WTC11 (cell line): ENCODE measurements at regions not wholly inside any gene's neighbourhood (a gene's known extent, or its start where the extent isn't known, plus 50 kb on each side); places are given as distances from the start of the nearest gene placed in this dataset.

Experiments
- ATAC-seq: fragments of 200-7000 bp; cut with Tn5 transposase; 2 replicates; pipeline ENCODE4 v1.10.0; 2021; ENCODE audit warnings: mild to moderate bottlenecking, moderate library complexity
- CTCF ChIA-PET: fragments of 300-600 bp; sonication (Branson Sonifier 250); formaldehyde crosslinking; loops from one replicate; lab custom pipeline; 2021; ENCODE audit warnings: antibody characterized with exemption; lab: Charles Lee
- POLR2A ChIA-PET: fragments of 350-600 bp; sonication (Branson Sonifier 250); formaldehyde crosslinking; loops from one replicate; lab custom pipeline; 2021; ENCODE audit warnings: antibody characterized with exemption; lab: Charles Lee
- DNase-seq: peaks from one replicate; pipeline ENCODE4 v3.0.0; 2021; ENCODE audit warnings: low spot score
- H3K27ac Mint-ChIP-seq: 2 replicates; pipeline ENCODE4 v1.8.0; 2021; ENCODE audit warnings: mixed read lengths
- H3K27me3 Mint-ChIP-seq: 2 replicates; pipeline ENCODE4 v1.8.0; 2021; ENCODE audit warnings: low read depth, mild to moderate bottlenecking, moderate library complexity, mixed read lengths
- H3K36me3 Mint-ChIP-seq: 2 replicates; pipeline ENCODE4 v1.8.0; 2021; ENCODE audit warnings: mixed read lengths
- H3K4me1 Mint-ChIP-seq: 2 replicates; pipeline ENCODE4 v1.8.0; 2022; ENCODE audit warnings: mixed read lengths
- H3K4me3 Mint-ChIP-seq: 2 replicates; pipeline ENCODE4 v1.8.0; 2021; ENCODE audit warnings: mild to moderate bottlenecking, moderate library complexity, mixed read lengths
- H3K9me3 Mint-ChIP-seq: 2 replicates; pipeline ENCODE4 v1.8.0; 2021; ENCODE audit warnings: mixed read lengths
- CBFB ChIP-seq: sonication (generic); formaldehyde crosslinking; IDR thresholded peaks from 2 replicates; pipeline ENCODE4 v1.8.1; 2022; ENCODE audit warnings: mild to moderate bottlenecking, low read depth, missing genetic modification reagents
- CREB1 ChIP-seq: sonication (generic); formaldehyde crosslinking; IDR thresholded peaks from 2 replicates; pipeline ENCODE4 v1.8.0; 2023; ENCODE audit warnings: mild to moderate bottlenecking, missing genetic modification reagents
- CTCF ChIP-seq: fragments of 200-600 bp; IDR thresholded peaks from 2 replicates; pipeline ENCODE4 v1.8.0; 2022; ENCODE audit warnings: antibody characterized with exemption
- E2F1 ChIP-seq: sonication (generic); formaldehyde crosslinking; IDR thresholded peaks from 2 replicates; pipeline ENCODE4 v1.8.0; 2022; ENCODE audit warnings: mild to moderate bottlenecking, missing genetic modification reagents
- EMX1 ChIP-seq: fragments of 250-450 bp; sonication (Bioruptor Pico); IDR thresholded peaks from 2 replicates; pipeline ENCODE4 v1.8.0; 2021; ENCODE audit warnings: mild to moderate bottlenecking
- ETV6 ChIP-seq: sonication (generic); formaldehyde crosslinking; IDR thresholded peaks from 2 replicates; pipeline ENCODE4 v1.8.1; 2022; ENCODE audit warnings: mild to moderate bottlenecking, missing genetic modification reagents
- GTF2I ChIP-seq: fragments of 250-450 bp; sonication (Bioruptor Pico); conservative IDR thresholded peaks from 2 replicates; pipeline ENCODE4 v1.4.0; 2021; ENCODE audit warnings: mild to moderate bottlenecking
- IRF2 ChIP-seq: sonication (generic); formaldehyde crosslinking; IDR thresholded peaks from 2 replicates; pipeline ENCODE4 v1.8.0; 2022; ENCODE audit warnings: low read depth, missing genetic modification reagents, borderline replicate concordance
- RELA ChIP-seq: sonication (generic); formaldehyde crosslinking; IDR thresholded peaks from 2 replicates; pipeline ENCODE4 v1.8.1; 2022; ENCODE audit warnings: missing genetic modification reagents, mild to moderate bottlenecking, borderline replicate concordance
- SMAD3 ChIP-seq: sonication (generic); formaldehyde crosslinking; IDR thresholded peaks from 2 replicates; pipeline ENCODE4 v1.8.0; 2022; ENCODE audit warnings: missing genetic modification reagents, mild to moderate bottlenecking, borderline replicate concordance
- SOX15 ChIP-seq: fragments of 250-450 bp; sonication (Bioruptor Pico); IDR thresholded peaks from 2 replicates; pipeline ENCODE4 v1.9.0; 2021; ENCODE audit warnings: mild to moderate bottlenecking
- TCF7 ChIP-seq: sonication (generic); formaldehyde crosslinking; IDR thresholded peaks from 2 replicates; pipeline ENCODE4 v1.8.0; 2022; ENCODE audit warnings: mild to moderate bottlenecking, low read depth, missing genetic modification reagents, moderate library complexity
- ZBTB21 ChIP-seq: sonication (generic); formaldehyde crosslinking; IDR thresholded peaks from 2 replicates; pipeline ENCODE4 v1.8.1; 2023; ENCODE audit warnings: mild to moderate bottlenecking, missing genetic modification reagents, borderline replicate concordance
- ZBTB43 ChIP-seq: sonication (generic); formaldehyde crosslinking; IDR thresholded peaks from 2 replicates; pipeline ENCODE4 v1.8.1; 2023; ENCODE audit warnings: mild to moderate bottlenecking, missing genetic modification reagents
- ZNF396 ChIP-seq: fragments of 250-450 bp; sonication (Bioruptor Pico); IDR thresholded peaks from 2 replicates; pipeline ENCODE4 v1.8.0; 2021; ENCODE audit warnings: mild to moderate bottlenecking, moderate library complexity, borderline replicate concordance
- ZNF425 ChIP-seq: fragments of 250-450 bp; sonication (Bioruptor Pico); conservative IDR thresholded peaks from 2 replicates; pipeline ENCODE4 v1.9.0; 2021; ENCODE audit warnings: mild to moderate bottlenecking
- TF ChIP-seq, protein P1 (sequence below): sonication (generic); formaldehyde crosslinking; IDR thresholded peaks from 2 replicates; pipeline ENCODE4 v1.8.0; 2023; ENCODE audit warnings: missing genetic modification reagents
- TF ChIP-seq, protein P2 (sequence below): sonication (generic); formaldehyde crosslinking; IDR thresholded peaks from 2 replicates; pipeline ENCODE4 v1.8.1; 2023; ENCODE audit warnings: mild to moderate bottlenecking, missing genetic modification reagents, moderate library complexity
- TF ChIP-seq, protein P3 (sequence below): sonication (generic); formaldehyde crosslinking; IDR thresholded peaks from 2 replicates; pipeline ENCODE4 v1.8.0; 2023; ENCODE audit warnings: missing genetic modification reagents, mild to moderate bottlenecking, borderline replicate concordance

DNA sequence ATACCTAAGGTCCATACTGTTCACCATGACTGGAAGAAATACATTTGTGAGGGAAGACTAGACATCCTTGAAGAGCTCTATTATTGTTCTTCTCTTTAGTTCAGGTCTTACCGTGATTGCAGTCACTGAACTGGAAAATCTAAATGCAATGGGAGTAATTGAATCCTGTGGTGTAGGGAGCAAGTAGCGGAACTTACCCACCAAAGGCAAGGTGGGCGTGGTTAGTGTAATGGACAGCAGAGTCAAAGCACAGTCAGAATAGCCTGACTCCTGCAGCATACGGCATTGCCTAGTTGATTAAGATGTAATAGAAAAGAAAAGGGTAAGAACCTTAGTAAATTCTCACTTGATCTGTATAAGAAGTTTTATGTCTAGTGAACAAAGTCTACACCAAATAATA, 679.7 kb upstream of the EPHA7 start:
- H3K27me3 Mint-ChIP-seq: no peaks in the 10 kb centered on the region
- ATAC-seq (peak; percentile 75), DNase-seq (no peak)
- no peak overlapping the region for H3K27ac Mint-ChIP-seq
- ChIA-PET CTCF (no interaction called here), POLR2A (no interaction called here)
- H3K9me3 Mint-ChIP-seq: no peaks in the 10 kb centered on the region
- no peaks in the 10 kb centered on the region for H3K4me1 Mint-ChIP-seq
- TF ChIP-seq CREB1 (CRISPR knock-in tag): no peak
- no peak for TF ChIP-seq E2F1
- no peak for TF ChIP-seq EMX1 (CRISPR knock-in tag)
- TF ChIP-seq CTCF: no peak
- TF ChIP-seq TCF7 (CRISPR knock-in tag): no peak
- TF ChIP-seq SMAD3 (CRISPR knock-in tag): no peak
- TF ChIP-seq ZBTB21: no peak
- no peak for TF ChIP-seq ZBTB43 (CRISPR knock-in tag)
- TF ChIP-seq IRF2: no peak
- TF ChIP-seq, protein P1, sequence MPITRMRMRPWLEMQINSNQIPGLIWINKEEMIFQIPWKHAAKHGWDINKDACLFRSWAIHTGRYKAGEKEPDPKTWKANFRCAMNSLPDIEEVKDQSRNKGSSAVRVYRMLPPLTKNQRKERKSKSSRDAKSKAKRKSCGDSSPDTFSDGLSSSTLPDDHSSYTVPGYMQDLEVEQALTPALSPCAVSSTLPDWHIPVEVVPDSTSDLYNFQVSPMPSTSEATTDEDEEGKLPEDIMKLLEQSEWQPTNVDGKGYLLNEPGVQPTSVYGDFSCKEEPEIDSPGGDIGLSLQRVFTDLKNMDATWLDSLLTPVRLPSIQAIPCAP (CRISPR knock-in tag): no peak
- TF ChIP-seq, protein P2, sequence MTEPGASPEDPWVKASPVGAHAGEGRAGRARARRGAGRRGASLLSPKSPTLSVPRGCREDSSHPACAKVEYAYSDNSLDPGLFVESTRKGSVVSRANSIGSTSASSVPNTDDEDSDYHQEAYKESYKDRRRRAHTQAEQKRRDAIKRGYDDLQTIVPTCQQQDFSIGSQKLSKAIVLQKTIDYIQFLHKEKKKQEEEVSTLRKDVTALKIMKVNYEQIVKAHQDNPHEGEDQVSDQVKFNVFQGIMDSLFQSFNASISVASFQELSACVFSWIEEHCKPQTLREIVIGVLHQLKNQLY (CRISPR knock-in tag): no peak
- TF ChIP-seq CBFB: no peak
- no peak for TF ChIP-seq ZNF396
- TF ChIP-seq SOX15 (CRISPR knock-in tag): no peak
- TF ChIP-seq, protein P3, sequence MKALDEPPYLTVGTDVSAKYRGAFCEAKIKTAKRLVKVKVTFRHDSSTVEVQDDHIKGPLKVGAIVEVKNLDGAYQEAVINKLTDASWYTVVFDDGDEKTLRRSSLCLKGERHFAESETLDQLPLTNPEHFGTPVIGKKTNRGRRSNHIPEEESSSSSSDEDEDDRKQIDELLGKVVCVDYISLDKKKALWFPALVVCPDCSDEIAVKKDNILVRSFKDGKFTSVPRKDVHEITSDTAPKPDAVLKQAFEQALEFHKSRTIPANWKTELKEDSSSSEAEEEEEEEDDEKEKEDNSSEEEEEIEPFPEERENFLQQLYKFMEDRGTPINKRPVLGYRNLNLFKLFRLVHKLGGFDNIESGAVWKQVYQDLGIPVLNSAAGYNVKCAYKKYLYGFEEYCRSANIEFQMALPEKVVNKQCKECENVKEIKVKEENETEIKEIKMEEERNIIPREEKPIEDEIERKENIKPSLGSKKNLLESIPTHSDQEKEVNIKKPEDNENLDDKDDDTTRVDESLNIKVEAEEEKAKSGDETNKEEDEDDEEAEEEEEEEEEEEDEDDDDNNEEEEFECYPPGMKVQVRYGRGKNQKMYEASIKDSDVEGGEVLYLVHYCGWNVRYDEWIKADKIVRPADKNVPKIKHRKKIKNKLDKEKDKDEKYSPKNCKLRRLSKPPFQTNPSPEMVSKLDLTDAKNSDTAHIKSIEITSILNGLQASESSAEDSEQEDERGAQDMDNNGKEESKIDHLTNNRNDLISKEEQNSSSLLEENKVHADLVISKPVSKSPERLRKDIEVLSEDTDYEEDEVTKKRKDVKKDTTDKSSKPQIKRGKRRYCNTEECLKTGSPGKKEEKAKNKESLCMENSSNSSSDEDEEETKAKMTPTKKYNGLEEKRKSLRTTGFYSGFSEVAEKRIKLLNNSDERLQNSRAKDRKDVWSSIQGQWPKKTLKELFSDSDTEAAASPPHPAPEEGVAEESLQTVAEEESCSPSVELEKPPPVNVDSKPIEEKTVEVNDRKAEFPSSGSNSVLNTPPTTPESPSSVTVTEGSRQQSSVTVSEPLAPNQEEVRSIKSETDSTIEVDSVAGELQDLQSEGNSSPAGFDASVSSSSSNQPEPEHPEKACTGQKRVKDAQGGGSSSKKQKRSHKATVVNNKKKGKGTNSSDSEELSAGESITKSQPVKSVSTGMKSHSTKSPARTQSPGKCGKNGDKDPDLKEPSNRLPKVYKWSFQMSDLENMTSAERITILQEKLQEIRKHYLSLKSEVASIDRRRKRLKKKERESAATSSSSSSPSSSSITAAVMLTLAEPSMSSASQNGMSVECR: no peak
- no peak overlapping the region for H3K4me3 Mint-ChIP-seq
- H3K36me3 Mint-ChIP-seq: no peaks in the 10 kb centered on the region

GRCh38 chr6:94095961-94096360, 676.6 kb upstream of the EPHA7 start:
- ATAC-seq (no peak), DNase-seq (no peak)
- no peaks in the 10 kb centered on the region for H3K27me3 Mint-ChIP-seq
- H3K4me1 Mint-ChIP-seq: peaks cover under 1% of the 10 kb centered on the region; the same call in 1 of the 2 replicates
- no peak overlapping the region for H3K27ac Mint-ChIP-seq
- H3K9me3 Mint-ChIP-seq: no peaks in the 10 kb centered on the region
- POLR2A ChIA-PET: no interaction called here
- H3K36me3 Mint-ChIP-seq: no peaks in the 10 kb centered on the region
- CTCF ChIA-PET: no interaction called here
- no peak overlapping the region for H3K4me3 Mint-ChIP-seq
- TF ChIP-seq ZNF425 (CRISPR knock-in tag): no peak
- no peak for TF ChIP-seq EMX1 (CRISPR knock-in tag)
- TF ChIP-seq GTF2I (CRISPR knock-in tag): no peak
- no peak for TF ChIP-seq RELA
- TF ChIP-seq, protein P3: no peak
- TF ChIP-seq ETV6 (CRISPR knock-in tag): no peak
- TF ChIP-seq SMAD3 (CRISPR knock-in tag): no peak
